Spleen (tissue), 7 donors: ENCODE measurements at regions not wholly inside any gene's neighbourhood (a gene's known extent, or its start where the extent isn't known, plus 50 kb on each side); places are given as distances from the start of the nearest gene placed in this dataset.
"Not testable (repeated sequence)": the region's sequence is repeated elsewhere in the genome, so short reads cannot be mapped to it uniquely, and the experiment has no call there.

Experiments used
- POLR2A ChIP-seq, 3 donors: fragments of 450-650 bp; IDR thresholded peaks; one replicate each; pipeline ENCODE4 v1.5.1; 2017; ENCODE audit warnings: antibody characterized with exemption in 3 of 3, mild to moderate bottlenecking in 1 of 3
- POLR2AphosphoS5 ChIP-seq, 3 donors: sonication (generic); formaldehyde crosslinking; IDR thresholded peaks; one replicate each; pipeline ENCODE4 v1.5.1; 2017; ENCODE audit warnings: antibody characterized with exemption in 3 of 3
- TF ChIP-seq, protein P1 (sequence below), 11 experiments: fragments of 200-600 bp in 7 of 11; fragments of 450-650 bp in 4 of 11; sonication (generic) in 4 of 11; IDR thresholded peaks in 8 of 11; conservative IDR thresholded peaks in 3 of 11; 1 replicate in 7 of 11; 2 replicates in 4 of 11; pipeline versions ENCODE4 v1.4.0 to v1.8.0; 2016 to 2021; ENCODE audit warnings: antibody characterized with exemption in 11 of 11, inconsistent platforms in 4 of 11, mild to moderate bottlenecking in 1 of 11
- donor health status: DM: no; HTN: no; CAD: no; lungs with moderate emphysema.
- donor health status: DM: no; HTN: no; CAD: no.
- donor health status: DM: no; HTN: no; CAD: no.

DNA sequence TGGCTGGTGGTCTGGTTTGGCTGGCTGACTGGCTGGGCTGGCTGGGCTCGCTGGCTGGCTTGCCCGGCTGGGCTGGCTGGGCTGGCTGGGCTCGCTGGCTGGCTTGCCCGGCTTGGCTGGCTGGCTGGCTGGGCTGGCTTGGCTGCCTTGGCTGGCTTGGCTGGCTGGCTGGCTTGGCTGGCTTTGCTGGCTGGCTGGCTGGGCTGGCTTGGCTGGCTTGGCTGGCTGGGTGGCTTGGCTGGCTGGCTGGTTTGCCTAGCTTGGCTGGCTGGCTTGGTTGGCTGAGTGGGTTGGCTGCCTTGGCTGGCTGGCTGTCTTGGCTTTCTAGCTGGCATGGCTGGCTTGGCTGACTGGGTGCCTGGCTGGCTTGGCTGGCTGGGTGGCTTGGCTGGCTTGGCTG is 245.1 kb upstream of the POTEB2 start:
- TF ChIP-seq POLR2A, POLR2AphosphoS5 (IDR thresholded peaks at IDR 0.05): not testable (repeated sequence)
- TF ChIP-seq, protein P1, sequence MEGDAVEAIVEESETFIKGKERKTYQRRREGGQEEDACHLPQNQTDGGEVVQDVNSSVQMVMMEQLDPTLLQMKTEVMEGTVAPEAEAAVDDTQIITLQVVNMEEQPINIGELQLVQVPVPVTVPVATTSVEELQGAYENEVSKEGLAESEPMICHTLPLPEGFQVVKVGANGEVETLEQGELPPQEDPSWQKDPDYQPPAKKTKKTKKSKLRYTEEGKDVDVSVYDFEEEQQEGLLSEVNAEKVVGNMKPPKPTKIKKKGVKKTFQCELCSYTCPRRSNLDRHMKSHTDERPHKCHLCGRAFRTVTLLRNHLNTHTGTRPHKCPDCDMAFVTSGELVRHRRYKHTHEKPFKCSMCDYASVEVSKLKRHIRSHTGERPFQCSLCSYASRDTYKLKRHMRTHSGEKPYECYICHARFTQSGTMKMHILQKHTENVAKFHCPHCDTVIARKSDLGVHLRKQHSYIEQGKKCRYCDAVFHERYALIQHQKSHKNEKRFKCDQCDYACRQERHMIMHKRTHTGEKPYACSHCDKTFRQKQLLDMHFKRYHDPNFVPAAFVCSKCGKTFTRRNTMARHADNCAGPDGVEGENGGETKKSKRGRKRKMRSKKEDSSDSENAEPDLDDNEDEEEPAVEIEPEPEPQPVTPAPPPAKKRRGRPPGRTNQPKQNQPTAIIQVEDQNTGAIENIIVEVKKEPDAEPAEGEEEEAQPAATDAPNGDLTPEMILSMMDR (IDR thresholded peaks at IDR 0.05 in 8 of 11, conservative IDR thresholded peaks at IDR 0.05 in 3 of 11), result not testable (repeated sequence)
